Heart left ventricle (tissue), 13 donors: ENCODE measurements at regions not wholly inside any gene's neighbourhood (a gene's known extent, or its start where the extent isn't known, plus 50 kb on each side); places are given as distances from the start of the nearest gene placed in this dataset.

Experiments used
- CTCF ChIP-seq, 12 donors: fragments of 200-600 bp; sonication (generic) in 4 of 12; IDR thresholded peaks; one replicate each; pipeline versions ENCODE4 v1.5.0 to v1.8.0; 2018 to 2022; ENCODE audit warnings: antibody characterized with exemption in 12 of 12, mild to moderate bottlenecking in 5 of 12
- POLR2A ChIP-seq, 2 donors: fragments of 450-650 bp; IDR thresholded peaks; one replicate each; pipeline ENCODE4 v1.6.1; 2017; ENCODE audit warnings: antibody characterized with exemption in 2 of 2, mild to moderate bottlenecking in 2 of 2, moderate library complexity in 2 of 2
- donor health status: ischemic (EF 13 %, LVEDD 7.1; RV severe dilation, severe dysfunction).
- donor health status: DM: no; HTN: yes; CAD: no.
- donor health status: DM: no; HTN: no; CAD: no.
- donor health status: ischemic (EF 25% LVEDD 6.9; RV normal size, moderate dysfunction).
- donor health status: ischemic (EF 25% LVEDD 5.7; RV mildly dilated, moderate dysfunction).
- donor health status: ischemic (EF 35%, LVEDD 5.7; RV mildly dilated, moderate dysfunction).
- donor health status: nonischemic (EF 11% LVEDD 7.7; RV severe dilation, severe dysfunction).
- donor health status: DM: yes; HTN: yes; CAD: no.
- donor health status: PGD.
- donor health status: ischemic (EF 29% LVEDD 5.4; RV normal size, mild dysfunction).
- donor health status: nonischemic (EF 23%, LVEDD 6.1; RV moderate dilation, normal function).

GRCh38 chr10:55104738-55105137 lies 303.7 kb upstream of the PCDH15 start:
- no peak for TF ChIP-seq POLR2A (IDR thresholded peaks at IDR 0.05)
- no peak for TF ChIP-seq CTCF (IDR thresholded peaks at IDR 0.05)
